Right lobe of liver (tissue), 6 donors: ENCODE measurements at regions not wholly inside any gene's neighbourhood (a gene's known extent, or its start where the extent isn't known, plus 50 kb on each side); places are given as distances from the start of the nearest gene placed in this dataset.

Source experiments
- ATAC-seq, 4 donors: fragments of 200-7000 bp; cut with Tn5 transposase; one replicate each; pipeline ENCODE4 v1.9.1; 2020; ENCODE audit warnings: mild to moderate bottlenecking in 4 of 4, moderate library complexity in 4 of 4
- DNase-seq, 3 donors: peaks; one replicate each; pipeline ENCODE4 v3.0.0-alpha.2; 2020
- H3K27ac ChIP-seq, 3 donors: fragments of 200-600 bp; one replicate each; pipeline ENCODE4 v1.8.0; 2022
- H3K27me3 ChIP-seq, 2 donors: fragments of 200-600 bp; one replicate each; pipeline ENCODE4 v1.8.0; 2022
- H3K36me3 ChIP-seq, 4 donors: fragments of 200-600 bp; sonication (generic) in 1 of 4; one replicate each; pipeline versions ENCODE4 v1.5.1 to v1.8.0; 2017 to 2022; ENCODE audit warnings: control low read depth in 1 of 4
- H3K4me1 ChIP-seq, 4 donors: fragments of 200-600 bp; sonication (generic) in 1 of 4; one replicate each; pipeline versions ENCODE4 v1.5.1 to v1.8.0; 2017 to 2022; ENCODE audit warnings: control low read depth in 1 of 4
- H3K4me3 ChIP-seq, 3 donors: fragments of 200-600 bp; one replicate each; pipeline ENCODE4 v1.8.0; 2022
- H3K9me3 ChIP-seq, 4 donors: fragments of 200-600 bp; sonication (generic) in 1 of 4; one replicate each; pipeline versions ENCODE4 v1.5.1 to v1.8.0; 2017 to 2022; ENCODE audit warnings: control low read depth in 1 of 4
- CTCF ChIP-seq, 4 donors: fragments of 200-600 bp in 3 of 4; fragments of 450-650 bp in 1 of 4; IDR thresholded peaks; one replicate each; pipeline versions ENCODE4 v1.5.1 to v1.8.0; 2016 to 2022; ENCODE audit warnings: antibody characterized with exemption in 4 of 4, mild to moderate bottlenecking in 2 of 4
- POLR2A ChIP-seq: fragments of 450-650 bp; IDR thresholded peaks from one replicate; pipeline ENCODE4 v1.6.1; 2017; ENCODE audit warnings: antibody characterized with exemption, mild to moderate bottlenecking
- WGBS: methylation state at CpG from one replicate; pipeline ENCODE4 v1.1.6; 2018; ENCODE audit warnings: low coverage, low lambda C conversion rate; ENCODE audit not compliant: insufficient coverage; ENCODE audit errors: missing lambda C conversion rate; 5-methylcytosine and 5-hydroxymethylcytosine counted together
- intact Hi-C, 2 donors: fragments of 100-400 bp; cut with DNase I; formaldehyde crosslinking; loops; one replicate each; pipeline versions ENCODE4 v1.11.2 to v1.14.1; 2022
- donor health status: DM: no; HTN: yes; CAD: no.
- donor health status: DM: no; HTN: no; CAD: no.
- donor health status: DM: no; HTN: no; CAD: no.
- donor health status: DM: no; HTN: yes; CAD: no.
- donor health status: DM: no; HTN: yes; CAD: no.

GRCh38 chr11:97963528-97964331, 1057.0 kb upstream of the CNTN5 start:
- no peaks in the 10 kb centered on the region for H3K9me3 ChIP-seq
- no peak overlapping the region for H3K27ac ChIP-seq
- peak in 1 of 4 donors; percentile 14 for ATAC-seq
- H3K4me1 ChIP-seq, result no peaks in the 10 kb centered on the region
- H3K27me3 ChIP-seq, result no peaks in the 10 kb centered on the region
- no peaks in the 10 kb centered on the region for H3K36me3 ChIP-seq
- no peak for DNase-seq
- 41% methylated on average over 6 of the region's 8 CpGs for WGBS
- H3K4me3 ChIP-seq, result no peak overlapping the region
- TF ChIP-seq POLR2A, result no peak
- no peak for TF ChIP-seq CTCF (IDR thresholded peaks at IDR 0.05)
- intact Hi-C loops, result no loop called here

- intact Hi-C loops, result no loop called here
- no peaks in the 10 kb centered on the region for H3K9me3 ChIP-seq
- no peaks in the 10 kb centered on the region for H3K4me1 ChIP-seq
- ATAC-seq (no peak), DNase-seq (no peak)
- H3K4me3 ChIP-seq, result no peak overlapping the region
- no peaks in the 10 kb centered on the region for H3K36me3 ChIP-seq
- 58% methylated on average over 3 of the region's 3 CpGs for WGBS
- no peak for TF ChIP-seq CTCF (IDR thresholded peaks at IDR 0.05)
- TF ChIP-seq POLR2A, result no peak
- no peak overlapping the region for H3K27ac ChIP-seq
- no peaks in the 10 kb centered on the region for H3K27me3 ChIP-seq
Measured at GRCh38 chr11:97964332-97965004, 1056.3 kb upstream of the CNTN5 start.

GRCh38 chr11:97965849-97966646, 1054.7 kb upstream of the CNTN5 start:
- Histone ChIP-seq H3K4me3 (no peak overlapping the region), H3K4me1 (no peaks in the 10 kb centered on the region), H3K9me3 (no peaks in the 10 kb centered on the region), H3K27me3 (no peaks in the 10 kb centered on the region), H3K36me3 (no peaks in the 10 kb centered on the region), H3K27ac (no peak overlapping the region)
- no peak for DNase-seq
- TF ChIP-seq POLR2A (no peak), CTCF (IDR thresholded peaks at IDR 0.05) (no peak)
- ATAC-seq, result no peak
- WGBS, result 27% methylated on average over 1 of the region's 1 CpG
- intact Hi-C loops, result no loop called here

GRCh38 chr11:97966901-97967300, 1053.8 kb upstream of the CNTN5 start:
- 26% methylated on average over 3 of the region's 3 CpGs for WGBS
- intact Hi-C loops, result no loop called here
- no peak for ATAC-seq

More at GRCh38 chr11:97966901-97967300, 1053.8 kb upstream of the CNTN5 start:
- no peaks in the 10 kb centered on the region for H3K36me3 ChIP-seq
- no peaks in the 10 kb centered on the region for H3K9me3 ChIP-seq
- H3K4me1 ChIP-seq, result no peaks in the 10 kb centered on the region
- DNase-seq, result no peak
- no peak overlapping the region for H3K4me3 ChIP-seq
- no peaks in the 10 kb centered on the region for H3K27me3 ChIP-seq
- H3K27ac ChIP-seq, result no peak overlapping the region
- TF ChIP-seq POLR2A (no peak), CTCF (IDR thresholded peaks at IDR 0.05) (no peak)
